NCI-H2029 (cell line): ENCODE measurements at regions not wholly inside any gene's neighbourhood (a gene's known extent, or its start where the extent isn't known, plus 50 kb on each side); places are given as distances from the start of the nearest gene placed in this dataset.
A peak's percentile ranks its signal among the peaks of the same experiment; 100 is the strongest.

Source experiments
- DNase-seq: peaks from one replicate; lab custom pipeline; 2025; lab: John Stamatoyannopoulos, UW

- DNase-seq, result no peak
These were observed 226.4 kb upstream of the KIRREL3 start for GRCh38 chr11:127226949-127227348.

GRCh38 chr11:127226380-127226779 is 225.8 kb upstream of the KIRREL3 start:
- no peak for DNase-seq

GRCh38 chr11:127225619-127226018 is 225.0 kb upstream of the KIRREL3 start:
- no peak for DNase-seq

GRCh38 chr11:127224276-127224675 is 223.7 kb upstream of the KIRREL3 start:
- no peak for DNase-seq

- no peak for DNase-seq
These were observed 223.1 kb upstream of the KIRREL3 start for GRCh38 chr11:127223633-127224032.

GRCh38 chr11:127223026-127223425 is 222.5 kb upstream of the KIRREL3 start:
- DNase-seq, result no peak

GRCh38 chr11:127219704-127220103 is 219.1 kb upstream of the KIRREL3 start:
- DNase-seq, result no peak

- DNase-seq, result no peak
These were observed 217.7 kb upstream of the KIRREL3 start for GRCh38 chr11:127218275-127218608.

GRCh38 chr11:127217452-127218274 is 217.1 kb upstream of the KIRREL3 start:
- no peak for DNase-seq

- no peak for DNase-seq
These were observed 205.2 kb upstream of the KIRREL3 start for GRCh38 chr11:127205688-127206217.

- DNase-seq, result no peak
These were observed 202.9 kb upstream of the KIRREL3 start for GRCh38 chr11:127203490-127203889.

- DNase-seq, result no peak
These were observed 201.5 kb upstream of the KIRREL3 start for GRCh38 chr11:127202105-127202504.

GRCh38 chr11:127199306-127199801 is 198.8 kb upstream of the KIRREL3 start:
- no peak for DNase-seq

- no peak for DNase-seq
These were observed 195.0 kb upstream of the KIRREL3 start for GRCh38 chr11:127195501-127196120.

- DNase-seq, result no peak
These were observed 194.0 kb upstream of the KIRREL3 start for GRCh38 chr11:127194521-127194920.

- no peak for DNase-seq
These were observed 193.4 kb upstream of the KIRREL3 start for GRCh38 chr11:127193950-127194349.

- no peak for DNase-seq
These were observed 191.1 kb upstream of the KIRREL3 start for GRCh38 chr11:127191689-127192088.

- no peak for DNase-seq
These were observed 190.7 kb upstream of the KIRREL3 start for GRCh38 chr11:127191261-127191660.

GRCh38 chr11:127182586-127183203 is 182.1 kb upstream of the KIRREL3 start:
- DNase-seq, result peak; percentile 1

GRCh38 chr11:127157225-127157624 is 156.7 kb upstream of the KIRREL3 start:
- no peak for DNase-seq

- DNase-seq, result no peak
These were observed 148.8 kb upstream of the KIRREL3 start for GRCh38 chr11:127149410-127149809.

- no peak for DNase-seq
These were observed 142.7 kb upstream of the KIRREL3 start for GRCh38 chr11:127143251-127143650.

GRCh38 chr11:127138613-127139012 is 138.0 kb upstream of the KIRREL3 start:
- no peak for DNase-seq
